ENCODE measurements at regions not wholly inside any gene's neighbourhood (a gene's known extent, or its start where the extent isn't known, plus 50 kb on each side); places are given as distances from the start of the nearest gene placed in this dataset.
"Not testable (repeated sequence)": the region's sequence is repeated elsewhere in the genome, so short reads cannot be mapped to it uniquely, and the experiment has no call there.

DNA sequence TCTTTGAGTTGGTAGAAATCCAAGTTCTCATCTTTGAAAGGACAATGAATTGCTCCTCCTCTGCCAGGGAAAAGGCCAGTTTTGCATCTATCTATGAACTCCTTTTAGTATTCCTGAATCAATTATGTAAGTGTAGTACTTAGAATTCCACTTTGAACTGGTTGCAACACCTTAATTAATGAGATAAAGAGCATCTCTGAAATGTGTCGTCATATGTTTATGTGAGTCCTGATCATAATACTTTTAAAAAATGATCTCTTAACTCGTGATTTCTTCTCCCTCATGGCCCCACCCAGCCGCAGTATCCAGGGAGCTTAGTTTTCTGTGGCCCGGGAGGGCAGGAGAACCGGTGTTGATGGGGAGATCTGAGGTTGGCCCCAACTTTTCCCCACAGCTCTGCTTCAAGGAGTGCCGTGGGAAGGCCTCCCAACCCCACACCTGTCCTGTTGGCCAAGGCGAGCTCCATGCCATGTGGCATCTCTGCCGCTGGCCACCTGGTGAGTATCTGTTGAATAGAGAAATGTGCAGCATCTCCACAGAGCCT, 203.5 kb downstream of the TMEM121 start:
- TF ChIP-seq, protein P1, sequence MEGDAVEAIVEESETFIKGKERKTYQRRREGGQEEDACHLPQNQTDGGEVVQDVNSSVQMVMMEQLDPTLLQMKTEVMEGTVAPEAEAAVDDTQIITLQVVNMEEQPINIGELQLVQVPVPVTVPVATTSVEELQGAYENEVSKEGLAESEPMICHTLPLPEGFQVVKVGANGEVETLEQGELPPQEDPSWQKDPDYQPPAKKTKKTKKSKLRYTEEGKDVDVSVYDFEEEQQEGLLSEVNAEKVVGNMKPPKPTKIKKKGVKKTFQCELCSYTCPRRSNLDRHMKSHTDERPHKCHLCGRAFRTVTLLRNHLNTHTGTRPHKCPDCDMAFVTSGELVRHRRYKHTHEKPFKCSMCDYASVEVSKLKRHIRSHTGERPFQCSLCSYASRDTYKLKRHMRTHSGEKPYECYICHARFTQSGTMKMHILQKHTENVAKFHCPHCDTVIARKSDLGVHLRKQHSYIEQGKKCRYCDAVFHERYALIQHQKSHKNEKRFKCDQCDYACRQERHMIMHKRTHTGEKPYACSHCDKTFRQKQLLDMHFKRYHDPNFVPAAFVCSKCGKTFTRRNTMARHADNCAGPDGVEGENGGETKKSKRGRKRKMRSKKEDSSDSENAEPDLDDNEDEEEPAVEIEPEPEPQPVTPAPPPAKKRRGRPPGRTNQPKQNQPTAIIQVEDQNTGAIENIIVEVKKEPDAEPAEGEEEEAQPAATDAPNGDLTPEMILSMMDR (IDR thresholded peaks at IDR 0.05): not testable (repeated sequence)
- not testable (repeated sequence) for TF ChIP-seq POLR2A (IDR thresholded peaks at IDR 0.05)
